ENCODE measurements at regions not wholly inside any gene's neighbourhood (a gene's known extent, or its start where the extent isn't known, plus 50 kb on each side); places are given as distances from the start of the nearest gene placed in this dataset.

DNA sequence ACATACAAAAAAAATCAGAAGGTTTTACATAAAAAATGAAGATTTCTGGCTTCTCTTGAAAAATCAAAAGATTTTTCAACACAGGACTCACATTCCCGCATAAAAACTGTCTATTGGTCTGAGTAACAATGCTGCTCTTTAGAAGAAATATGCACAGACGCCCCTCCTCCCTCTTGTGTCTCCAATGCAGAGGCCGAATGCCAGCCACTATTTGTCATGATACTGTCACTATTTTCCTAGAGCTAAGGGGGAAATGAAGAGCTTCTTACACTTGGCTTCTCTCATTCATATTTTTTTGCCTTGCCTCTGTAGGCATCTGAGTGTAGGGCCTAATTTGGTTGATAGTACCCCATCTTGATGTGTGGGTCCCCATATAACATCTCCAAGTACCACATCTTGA lies 98.0 kb downstream of the BBS10 start:
- no peak for ATAC-seq
- DNase-seq = no peak
- Histone ChIP-seq H3K36me3 (no peaks in the 10 kb centered on the region), H3K27me3 (peaks cover 0 to 4% (median 0%) of the 10 kb centered on the region in 7 donors), H3K27ac (no peak overlapping the region), H3K9me3 (no peaks in the 10 kb centered on the region), H3K4me1 (peaks cover 0 to 9% (median 0%) of the 10 kb centered on the region in 9 donors), H3K4me3 (no peak overlapping the region)
- intact Hi-C loops (cut with DNase I) = no loop called here
- WGBS, 2 donors = 57 to 67% methylated on average over 3 of the region's 3 CpGs
- TF ChIP-seq, protein P1, sequence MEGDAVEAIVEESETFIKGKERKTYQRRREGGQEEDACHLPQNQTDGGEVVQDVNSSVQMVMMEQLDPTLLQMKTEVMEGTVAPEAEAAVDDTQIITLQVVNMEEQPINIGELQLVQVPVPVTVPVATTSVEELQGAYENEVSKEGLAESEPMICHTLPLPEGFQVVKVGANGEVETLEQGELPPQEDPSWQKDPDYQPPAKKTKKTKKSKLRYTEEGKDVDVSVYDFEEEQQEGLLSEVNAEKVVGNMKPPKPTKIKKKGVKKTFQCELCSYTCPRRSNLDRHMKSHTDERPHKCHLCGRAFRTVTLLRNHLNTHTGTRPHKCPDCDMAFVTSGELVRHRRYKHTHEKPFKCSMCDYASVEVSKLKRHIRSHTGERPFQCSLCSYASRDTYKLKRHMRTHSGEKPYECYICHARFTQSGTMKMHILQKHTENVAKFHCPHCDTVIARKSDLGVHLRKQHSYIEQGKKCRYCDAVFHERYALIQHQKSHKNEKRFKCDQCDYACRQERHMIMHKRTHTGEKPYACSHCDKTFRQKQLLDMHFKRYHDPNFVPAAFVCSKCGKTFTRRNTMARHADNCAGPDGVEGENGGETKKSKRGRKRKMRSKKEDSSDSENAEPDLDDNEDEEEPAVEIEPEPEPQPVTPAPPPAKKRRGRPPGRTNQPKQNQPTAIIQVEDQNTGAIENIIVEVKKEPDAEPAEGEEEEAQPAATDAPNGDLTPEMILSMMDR (IDR thresholded peaks at IDR 0.05) = no peak

DNA sequence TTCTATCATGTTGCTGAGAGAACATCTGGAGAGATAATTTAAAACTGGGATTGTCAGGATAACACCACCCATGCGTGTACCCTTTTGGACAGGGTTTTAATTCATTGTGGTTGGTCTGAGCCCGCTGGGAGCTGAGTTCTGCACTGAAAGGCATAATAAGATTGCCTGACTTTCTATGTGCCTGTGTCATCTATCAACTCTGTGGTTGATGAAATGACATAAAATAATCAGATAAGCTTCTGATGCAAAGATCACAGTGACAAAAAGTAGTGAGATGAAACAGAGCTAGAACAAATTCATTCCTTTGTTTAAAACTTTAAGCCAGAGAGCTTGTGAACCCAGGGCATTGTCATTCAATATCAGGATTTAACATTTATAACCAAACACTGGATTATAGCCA lies 98.7 kb downstream of the BBS10 start:
- no peaks in the 10 kb centered on the region for H3K27me3 ChIP-seq
- no peak overlapping the region for H3K4me3 ChIP-seq
- H3K36me3 ChIP-seq = no peaks in the 10 kb centered on the region
- no peaks in the 10 kb centered on the region for H3K9me3 ChIP-seq
- DNase-seq (no peak), ATAC-seq (no peak)
- peaks cover 0 to 9% (median 0%) of the 10 kb centered on the region in 9 donors for H3K4me1 ChIP-seq
- intact Hi-C loops (cut with DNase I) = no loop called here
- no peak overlapping the region for H3K27ac ChIP-seq
- TF ChIP-seq, protein P1 (IDR thresholded peaks at IDR 0.05) = no peak
- 73 to 81% methylated on average over 2 of the region's 2 CpGs for WGBS, 2 donors

DNA sequence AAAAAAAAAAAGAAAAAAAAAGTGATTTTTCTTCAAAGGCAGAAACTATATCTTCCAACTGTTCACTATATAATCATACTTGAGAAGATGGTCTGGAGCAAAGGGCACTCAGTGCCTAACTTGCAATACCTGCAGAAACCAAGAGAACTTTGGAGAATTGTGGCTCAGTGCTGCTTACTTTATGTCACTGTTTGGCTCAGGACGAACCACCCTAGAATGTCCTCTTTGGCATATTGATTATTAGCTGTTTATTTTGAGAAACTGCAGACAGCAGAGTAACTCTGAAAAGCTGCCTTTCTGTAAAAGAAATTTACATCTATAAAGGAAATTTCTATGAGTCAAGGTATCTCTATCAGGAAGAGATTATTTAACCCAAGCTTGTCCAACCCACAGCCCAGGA lies 100.2 kb downstream of the BBS10 start:
- Histone ChIP-seq H3K36me3 (no peaks in the 10 kb centered on the region), H3K9me3 (no peaks in the 10 kb centered on the region), H3K27me3 (no peaks in the 10 kb centered on the region), H3K4me1 (peaks cover 0 to 9% (median 0%) of the 10 kb centered on the region in 9 donors), H3K27ac (no peak overlapping the region), H3K4me3 (no peak overlapping the region)
- TF ChIP-seq, protein P1 (IDR thresholded peaks at IDR 0.05) = no peak
- intact Hi-C loops (cut with DNase I) = no loop called here
- ATAC-seq (no peak), DNase-seq (no peak)
- 85 to 93% methylated on average over 1 of the region's 1 CpG for WGBS, 2 donors

DNA sequence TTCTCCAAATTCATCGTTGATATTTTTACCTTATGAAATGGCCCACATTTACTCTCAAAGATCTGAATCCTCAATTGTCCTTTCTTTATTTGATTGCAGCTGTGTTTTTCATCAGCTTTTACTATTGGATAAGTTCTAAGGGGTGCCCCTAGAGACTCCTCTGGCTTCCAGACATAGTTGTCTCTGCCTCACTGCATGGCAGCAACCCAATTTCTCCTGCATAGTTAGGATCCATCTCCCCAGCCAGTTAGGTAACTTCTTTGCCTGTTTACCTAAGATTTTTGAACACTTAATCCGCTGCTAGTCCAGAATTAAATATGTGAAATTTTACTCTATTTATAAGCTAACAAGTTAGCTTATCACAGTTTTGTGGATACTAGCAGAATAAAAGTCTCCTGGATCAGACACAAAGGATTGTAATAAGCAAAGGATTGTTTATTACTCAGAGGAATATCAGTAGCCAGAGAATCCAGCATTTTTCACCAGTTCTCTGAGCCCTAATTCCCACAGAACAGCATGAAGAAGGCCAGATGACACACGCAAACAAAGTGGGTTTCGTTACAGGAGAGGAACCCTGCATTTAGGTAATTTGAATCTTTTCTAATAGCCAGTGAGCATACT lies 101.1 kb downstream of the BBS10 start:
- 63 to 65% methylated on average over 4 of the region's 4 CpGs for WGBS, 2 donors

More for the DNA sequence above, 101.1 kb downstream of the BBS10 start:
- TF ChIP-seq, protein P1 (IDR thresholded peaks at IDR 0.05) = no peak
- DNase-seq = no peak
- Histone ChIP-seq H3K27ac (no peak overlapping the region), H3K4me3 (no peak overlapping the region), H3K4me1 (peaks cover 0 to 9% (median 0%) of the 10 kb centered on the region in 9 donors), H3K9me3 (no peaks in the 10 kb centered on the region), H3K27me3 (no peaks in the 10 kb centered on the region), H3K36me3 (no peaks in the 10 kb centered on the region)
- intact Hi-C loops (cut with DNase I) = no loop called here
- peak in 6 of 8 donors; percentile 42 to 77 (median 54) for ATAC-seq
